ENCODE measurements at regions not wholly inside any gene's neighbourhood (a gene's known extent, or its start where the extent isn't known, plus 50 kb on each side); places are given as distances from the start of the nearest gene placed in this dataset.
"Not testable (repeated sequence)": the region's sequence is repeated elsewhere in the genome, so short reads cannot be mapped to it uniquely, and the experiment has no call there.

GRCh38 chr9:96156171-96156974 lies 145.6 kb downstream of the HSD17B3 start:
- no peak for DNase-seq (ENCODE audit: low spot score)

GRCh38 chr9:96154081-96154480 lies 147.9 kb downstream of the HSD17B3 start:
- DNase-seq (ENCODE audit: low spot score): no peak

- DNase-seq (ENCODE audit: low spot score): no peak
Observed at GRCh38 chr9:96152550-96152949, 149.4 kb downstream of the HSD17B3 start.

DNA sequence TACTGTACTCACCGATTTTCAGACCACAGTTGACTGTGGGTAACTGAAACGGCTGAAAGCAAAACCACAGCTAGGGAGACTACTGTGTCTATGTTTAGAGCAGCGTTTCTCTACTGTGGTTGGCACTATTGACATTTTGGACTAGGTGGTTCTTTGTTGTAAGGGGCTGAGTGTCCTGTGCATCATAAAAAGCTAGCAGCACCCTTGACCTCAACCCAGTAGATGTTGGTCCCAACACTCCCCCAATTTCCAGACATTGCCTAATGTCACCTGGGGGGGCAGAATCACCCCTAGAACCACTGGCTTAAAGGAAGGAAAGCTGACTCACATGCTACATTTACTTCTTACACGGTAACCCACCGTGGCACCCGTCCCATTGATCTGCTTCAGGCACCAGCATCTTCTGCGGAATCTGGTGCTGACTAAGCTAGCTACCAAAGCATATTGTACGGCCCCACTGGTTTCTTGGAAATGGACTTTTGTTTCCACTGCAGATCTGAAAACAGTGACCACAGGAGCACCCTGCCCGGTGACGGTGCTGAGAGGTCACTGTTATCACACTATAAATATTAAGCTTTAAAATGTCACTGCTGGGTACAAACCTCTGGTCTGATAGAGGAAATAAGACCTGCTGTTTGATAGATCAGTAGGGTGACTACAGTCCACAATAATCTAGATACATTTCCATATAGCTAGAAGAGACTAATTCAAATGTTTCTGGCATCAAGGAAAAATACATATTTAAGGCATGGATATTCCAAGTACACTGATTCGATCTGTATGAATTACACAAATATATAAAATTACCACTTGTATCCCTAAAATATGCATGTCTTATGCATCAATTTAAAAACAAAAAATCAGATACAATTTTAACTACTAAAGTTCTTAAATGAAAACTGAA lies 151.4 kb downstream of the HSD17B3 start:
- DNase-seq (ENCODE audit: low spot score): no peak

- DNase-seq (ENCODE audit: low spot score): no peak
Observed at GRCh38 chr9:96149533-96150280, 152.3 kb downstream of the HSD17B3 start.

GRCh38 chr9:96148634-96149532 lies 153.1 kb downstream of the HSD17B3 start:
- no peak for DNase-seq (ENCODE audit: low spot score)

DNA sequence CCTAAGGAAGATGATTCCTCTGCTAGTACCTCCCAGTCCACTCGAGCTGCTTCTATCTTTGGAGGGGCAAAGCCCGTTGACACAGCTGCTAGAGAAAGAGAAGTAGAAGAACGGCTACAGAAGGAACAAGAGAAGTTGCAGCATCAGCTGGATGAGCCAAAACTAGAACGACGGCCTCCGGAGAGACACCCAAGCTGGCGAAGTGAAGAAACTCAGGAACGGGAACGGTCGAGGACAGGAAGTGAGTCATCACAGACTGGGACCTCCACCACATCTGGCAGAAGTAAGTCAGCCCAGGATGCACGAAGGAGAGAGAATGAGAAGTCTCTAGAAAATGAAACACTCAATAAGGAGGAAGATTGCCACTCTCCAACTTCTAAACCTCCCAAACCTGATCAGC lies 154.9 kb downstream of the HSD17B3 start:
- not testable (repeated sequence) for DNase-seq (ENCODE audit: low spot score)

- no peak for DNase-seq (ENCODE audit: low spot score)
Observed at GRCh38 chr9:96141666-96142065, 160.3 kb downstream of the HSD17B3 start.

- no peak for DNase-seq (ENCODE audit: low spot score)
Observed at GRCh38 chr9:96141128-96141474, 160.9 kb downstream of the HSD17B3 start.

GRCh38 chr9:96140296-96141127 lies 161.5 kb downstream of the HSD17B3 start:
- DNase-seq (ENCODE audit: low spot score): peak; percentile 40

- peak; percentile 65 for DNase-seq (ENCODE audit: low spot score)
Observed at GRCh38 chr9:96139592-96140295, 162.2 kb downstream of the HSD17B3 start.

DNA sequence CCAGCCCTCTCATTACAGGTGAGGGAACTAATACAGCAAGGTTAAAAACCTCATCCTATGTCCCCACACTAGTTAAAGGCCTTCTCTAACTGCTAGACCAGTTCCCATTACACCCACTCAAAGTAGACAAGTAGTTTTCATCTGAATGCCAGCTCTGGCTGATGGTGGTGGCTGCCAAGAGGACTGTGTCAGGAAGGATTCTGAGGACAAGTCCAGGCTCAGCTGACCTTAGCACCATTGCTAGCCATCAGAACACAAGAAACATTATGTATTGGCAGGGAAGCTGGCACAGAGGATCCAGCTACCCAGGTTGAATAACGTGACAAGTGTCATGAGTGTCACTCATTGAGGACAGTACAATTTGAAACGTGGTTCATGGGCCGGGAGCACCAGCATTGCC lies 163.4 kb downstream of the HSD17B3 start:
- no peak for DNase-seq (ENCODE audit: low spot score)

- DNase-seq (ENCODE audit: low spot score): no peak
Observed at GRCh38 chr9:96137671-96138429, 164.1 kb downstream of the HSD17B3 start.

DNA sequence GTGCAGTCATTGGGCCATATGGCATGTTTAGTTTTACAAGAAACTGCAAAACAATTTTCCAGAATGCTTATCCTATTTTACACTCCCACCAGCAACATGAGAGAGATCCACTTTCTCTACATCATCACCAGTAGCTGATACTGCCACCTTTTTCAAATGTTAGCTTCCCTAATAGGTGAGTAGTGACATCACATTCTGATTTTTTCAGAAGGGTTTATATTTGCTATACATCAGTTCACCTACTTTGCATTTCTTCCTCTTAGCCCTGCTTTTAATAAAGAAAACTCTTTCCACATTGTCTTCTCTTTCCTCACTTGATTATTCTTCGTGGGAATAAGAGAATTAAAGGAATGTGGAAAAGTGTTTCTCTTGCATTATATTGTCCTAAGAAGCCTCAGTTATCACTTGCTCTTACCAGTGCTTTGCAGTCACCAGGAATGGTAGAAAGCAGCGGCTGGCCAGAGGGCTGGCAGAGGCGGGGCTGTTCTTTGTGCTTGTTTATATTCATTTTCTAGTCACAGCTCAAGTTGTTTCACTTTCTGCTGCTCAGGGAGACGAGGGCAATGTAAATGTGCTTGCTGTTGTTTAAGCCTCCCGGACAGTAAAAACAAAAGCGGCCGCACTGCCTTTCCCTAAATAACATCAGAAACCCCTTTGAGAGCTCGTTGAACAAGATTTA lies 164.8 kb downstream of the HSD17B3 start:
- DNase-seq (ENCODE audit: low spot score): peak; percentile 86

- DNase-seq (ENCODE audit: low spot score): no peak
Observed at GRCh38 chr9:96135753-96136290, 166.2 kb downstream of the HSD17B3 start.

GRCh38 chr9:96135076-96135752 lies 166.8 kb downstream of the HSD17B3 start:
- no peak for DNase-seq (ENCODE audit: low spot score)

GRCh38 chr9:96133321-96134021 lies 168.5 kb downstream of the HSD17B3 start:
- DNase-seq (ENCODE audit: low spot score): no peak

Data from Ammon's horn (tissue), 1 donor.